LNCAP (cell line): ENCODE measurements at regions not wholly inside any gene's neighbourhood (a gene's known extent, or its start where the extent isn't known, plus 50 kb on each side); places are given as distances from the start of the nearest gene placed in this dataset.

Experiments
- TF ChIP-seq, protein P1 (sequence below): fragments of 450-650 bp; IDR thresholded peaks from 2 replicates; pipeline ENCODE4 v1.5.1; 2017; ENCODE audit warnings: mild to moderate bottlenecking

- TF ChIP-seq, protein P1, sequence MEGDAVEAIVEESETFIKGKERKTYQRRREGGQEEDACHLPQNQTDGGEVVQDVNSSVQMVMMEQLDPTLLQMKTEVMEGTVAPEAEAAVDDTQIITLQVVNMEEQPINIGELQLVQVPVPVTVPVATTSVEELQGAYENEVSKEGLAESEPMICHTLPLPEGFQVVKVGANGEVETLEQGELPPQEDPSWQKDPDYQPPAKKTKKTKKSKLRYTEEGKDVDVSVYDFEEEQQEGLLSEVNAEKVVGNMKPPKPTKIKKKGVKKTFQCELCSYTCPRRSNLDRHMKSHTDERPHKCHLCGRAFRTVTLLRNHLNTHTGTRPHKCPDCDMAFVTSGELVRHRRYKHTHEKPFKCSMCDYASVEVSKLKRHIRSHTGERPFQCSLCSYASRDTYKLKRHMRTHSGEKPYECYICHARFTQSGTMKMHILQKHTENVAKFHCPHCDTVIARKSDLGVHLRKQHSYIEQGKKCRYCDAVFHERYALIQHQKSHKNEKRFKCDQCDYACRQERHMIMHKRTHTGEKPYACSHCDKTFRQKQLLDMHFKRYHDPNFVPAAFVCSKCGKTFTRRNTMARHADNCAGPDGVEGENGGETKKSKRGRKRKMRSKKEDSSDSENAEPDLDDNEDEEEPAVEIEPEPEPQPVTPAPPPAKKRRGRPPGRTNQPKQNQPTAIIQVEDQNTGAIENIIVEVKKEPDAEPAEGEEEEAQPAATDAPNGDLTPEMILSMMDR, result no peak
These were observed 79.0 kb downstream of the HSPA13 start for GRCh38 chr21:14303731-14304488.

DNA sequence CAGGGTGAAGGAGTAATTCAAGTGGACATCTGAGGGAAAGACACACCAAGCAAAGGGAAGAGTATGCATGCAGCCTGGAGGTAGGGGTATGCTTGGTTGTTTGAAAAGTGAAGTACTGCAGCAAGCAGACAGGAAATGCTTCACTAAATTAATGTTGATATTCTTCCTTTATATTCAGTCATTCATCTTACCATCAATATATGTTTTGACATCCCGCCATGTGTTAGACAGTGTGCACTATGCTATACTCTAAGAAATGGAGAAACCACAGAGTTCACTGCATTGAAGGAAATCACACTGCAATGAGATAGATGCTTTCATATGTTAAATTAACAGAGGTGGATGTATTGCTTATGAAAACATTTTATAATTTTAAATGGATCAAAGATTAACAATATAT, 82.9 kb downstream of the HSPA13 start:
- TF ChIP-seq, protein P1, result no peak

GRCh38 chr21:14290576-14290975, 74.6 kb downstream of the RBM11 start:
- TF ChIP-seq, protein P1, result no peak

- TF ChIP-seq, protein P1, result no peak
These were observed 73.0 kb downstream of the RBM11 start for GRCh38 chr21:14288922-14289321.

GRCh38 chr21:14285147-14285761, 69.3 kb downstream of the RBM11 start:
- TF ChIP-seq, protein P1, result no peak

DNA sequence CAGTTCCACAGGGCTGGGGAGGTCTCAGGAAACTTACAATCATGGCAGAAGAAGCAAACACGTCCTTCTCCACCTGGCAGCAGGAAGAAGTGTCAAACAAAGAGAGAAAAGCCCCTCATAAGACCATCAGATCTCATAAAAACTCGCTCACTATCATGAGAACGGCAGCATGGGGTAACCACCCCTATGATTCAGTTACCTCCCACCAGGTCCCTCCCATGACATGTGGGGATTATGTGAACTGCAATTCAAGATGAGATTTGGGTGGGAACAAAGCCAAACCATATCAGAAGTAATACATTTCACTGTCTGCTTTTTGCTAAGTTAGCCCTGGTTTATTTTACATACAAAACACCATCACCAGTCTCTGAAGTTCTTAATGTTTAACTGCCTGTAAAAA, 68.5 kb downstream of the RBM11 start:
- TF ChIP-seq, protein P1, result no peak
